ENCODE measurements at regions not wholly inside any gene's neighbourhood (a gene's known extent, or its start where the extent isn't known, plus 50 kb on each side); places are given as distances from the start of the nearest gene placed in this dataset.

DNA sequence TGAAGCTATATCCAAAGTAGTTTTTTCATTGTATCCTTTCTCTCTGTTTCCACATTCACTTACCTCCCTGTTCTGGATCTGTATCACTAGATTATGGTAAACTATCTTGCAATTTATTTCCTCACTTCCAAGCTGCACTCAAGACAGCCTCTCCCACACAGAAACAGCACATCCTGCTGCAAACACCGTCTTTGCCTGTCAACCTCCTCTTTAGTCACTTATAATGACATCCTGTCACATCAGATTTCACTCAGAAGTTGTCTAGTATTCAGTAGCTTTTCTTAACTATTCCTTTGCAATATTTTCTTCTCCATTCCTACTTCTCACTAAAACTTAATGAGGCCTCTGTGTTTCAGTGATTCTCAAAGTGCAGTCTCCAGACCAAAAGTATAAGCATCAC lies 490.8 kb downstream of the IGSF11 start:
- no peak for DNase-seq (ENCODE audit: extremely low spot score)
- CTCF ChIA-PET: no interaction called here
- POLR2A ChIA-PET: no interaction called here
- TF ChIP-seq CTBP1 (IDR thresholded peaks at IDR 0.05; ENCODE audit: borderline replicate concordance): no peak
- no peak for TF ChIP-seq FOXM1 (IDR thresholded peaks at IDR 0.05; ENCODE audit: borderline replicate concordance)
- TF ChIP-seq SP1 (IDR thresholded peaks at IDR 0.05): no peak
- no peak for TF ChIP-seq BHLHE40 (IDR thresholded peaks at IDR 0.05; ENCODE audit: borderline replicate concordance)
- TF ChIP-seq FOXA1 (IDR thresholded peaks at IDR 0.05): no peak
- TF ChIP-seq NFRKB (IDR thresholded peaks at IDR 0.05): no peak
- TF ChIP-seq ARNT (IDR thresholded peaks at IDR 0.05): no peak

DNA sequence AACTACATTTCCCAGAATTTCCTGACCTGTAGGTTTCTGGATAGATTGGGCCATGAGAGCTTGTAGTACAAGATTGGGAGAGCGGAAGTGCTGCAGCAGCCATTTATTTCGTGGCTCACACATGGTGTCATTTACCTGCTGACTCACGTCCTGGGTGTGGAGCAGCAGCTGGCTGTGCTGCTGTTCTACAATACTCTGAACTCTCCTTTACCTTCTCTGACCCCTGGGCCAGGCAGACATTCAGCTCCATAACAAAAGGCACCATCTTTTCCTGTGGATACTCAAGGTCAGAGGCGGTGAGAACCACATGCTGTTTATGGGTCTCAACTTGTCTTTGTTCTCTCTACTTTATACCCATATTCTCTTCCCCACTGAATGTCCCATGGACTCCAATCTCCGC lies 490.2 kb downstream of the IGSF11 start:
- CTCF ChIA-PET: no interaction called here
- DNase-seq (ENCODE audit: extremely low spot score): no peak
- TF ChIP-seq LEF1 (IDR thresholded peaks at IDR 0.05; ENCODE audit: borderline replicate concordance): no peak
- TF ChIP-seq BHLHE40 (IDR thresholded peaks at IDR 0.05; ENCODE audit: borderline replicate concordance): no peak
- no peak for TF ChIP-seq SP1 (IDR thresholded peaks at IDR 0.05)
- TF ChIP-seq NFRKB (IDR thresholded peaks at IDR 0.05): no peak
- no peak for TF ChIP-seq FOXM1 (IDR thresholded peaks at IDR 0.05; ENCODE audit: borderline replicate concordance)
- TF ChIP-seq CTBP1 (IDR thresholded peaks at IDR 0.05; ENCODE audit: borderline replicate concordance): no peak
- TF ChIP-seq ELF4 (IDR thresholded peaks at IDR 0.05): no peak
- TF ChIP-seq SUZ12 (IDR thresholded peaks at IDR 0.05): no peak
- TF ChIP-seq FOXA1 (IDR thresholded peaks at IDR 0.05): no peak
- no peak for TF ChIP-seq ZNF384 (IDR thresholded peaks at IDR 0.05)
- no peak for TF ChIP-seq TARDBP (IDR thresholded peaks at IDR 0.05)
- no peak for TF ChIP-seq L3MBTL2 (conservative IDR thresholded peaks at IDR 0.05)
- TF ChIP-seq ARNT (IDR thresholded peaks at IDR 0.05): no peak
- POLR2A ChIA-PET: no interaction called here

DNA sequence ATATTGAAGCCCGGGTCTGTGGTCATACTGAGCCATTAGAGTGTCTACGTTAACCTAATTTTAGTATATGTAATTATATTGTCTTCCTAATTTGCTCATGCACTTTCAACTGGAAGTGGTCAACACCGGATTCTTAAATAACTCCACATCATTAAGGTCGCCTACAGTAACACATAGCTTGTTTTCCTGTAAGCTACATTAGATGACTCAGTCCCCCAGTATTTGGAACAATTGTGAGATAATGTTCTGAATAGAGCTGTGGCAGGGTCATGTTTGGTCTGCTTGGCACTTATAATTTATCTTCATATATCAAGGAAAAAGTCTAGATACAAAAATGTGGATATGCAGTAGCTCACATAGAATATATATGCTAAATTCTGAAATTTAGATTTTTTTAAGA lies 486.2 kb downstream of the IGSF11 start:
- no peak for DNase-seq (ENCODE audit: extremely low spot score)
- TF ChIP-seq FOXM1 (IDR thresholded peaks at IDR 0.05; ENCODE audit: borderline replicate concordance): no peak
- no peak for TF ChIP-seq NFRKB (IDR thresholded peaks at IDR 0.05)
- TF ChIP-seq SP1 (IDR thresholded peaks at IDR 0.05): no peak
- TF ChIP-seq CTBP1 (IDR thresholded peaks at IDR 0.05; ENCODE audit: borderline replicate concordance): no peak
- no peak for TF ChIP-seq ZNF384 (IDR thresholded peaks at IDR 0.05)
- POLR2A ChIA-PET: no interaction called here
- CTCF ChIA-PET: no interaction called here

DNA sequence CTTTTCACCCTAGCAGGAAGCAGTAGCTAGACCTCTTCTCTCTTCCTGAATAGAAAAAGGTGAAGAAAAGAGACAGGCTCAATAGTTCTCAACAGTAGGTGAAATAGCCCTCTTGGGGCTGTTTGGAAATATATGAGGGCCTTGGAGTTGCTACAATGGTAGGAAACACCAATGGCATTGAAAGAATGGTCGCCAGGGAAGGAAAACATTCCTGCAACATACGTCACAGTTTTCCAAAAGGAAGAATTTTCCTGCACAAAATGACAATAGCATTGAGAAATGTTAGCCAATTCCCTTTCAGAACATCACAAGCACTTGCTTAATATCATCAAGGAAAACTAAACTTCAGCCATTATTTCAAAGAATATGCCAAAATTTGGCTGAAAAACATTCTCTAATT lies 484.5 kb downstream of the IGSF11 start:
- ChIA-PET POLR2A (no interaction called here), CTCF (no interaction called here)
- DNase-seq (ENCODE audit: extremely low spot score): no peak
- no peak for TF ChIP-seq ARNT (IDR thresholded peaks at IDR 0.05)
- no peak for TF ChIP-seq FOXK2 (IDR thresholded peaks at IDR 0.05)
- no peak for TF ChIP-seq SP1 (IDR thresholded peaks at IDR 0.05)
- TF ChIP-seq L3MBTL2 (conservative IDR thresholded peaks at IDR 0.05): no peak
- no peak for TF ChIP-seq SUZ12 (IDR thresholded peaks at IDR 0.05)

DNA sequence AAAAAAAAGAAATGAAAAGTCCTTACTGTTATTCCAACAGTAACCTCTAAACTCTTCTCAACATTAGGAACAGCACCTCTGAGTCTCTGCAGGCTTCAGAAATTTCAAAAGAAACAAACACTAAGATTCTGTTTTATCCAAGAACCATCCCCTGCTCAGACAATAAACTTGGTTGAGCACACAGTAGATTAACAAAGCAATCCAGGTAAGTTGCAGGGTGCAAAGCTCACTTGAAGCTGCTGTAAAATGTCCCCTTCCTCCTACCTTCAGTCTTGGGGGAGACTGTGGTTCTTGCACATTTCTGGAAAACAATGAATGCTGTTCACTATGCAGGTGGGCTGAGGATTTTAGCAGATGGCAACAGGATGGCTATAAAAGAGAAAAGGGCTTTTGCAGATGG lies 484.1 kb downstream of the IGSF11 start:
- CTCF ChIA-PET: no interaction called here
- TF ChIP-seq TARDBP (IDR thresholded peaks at IDR 0.05) (no peak), FOXA1 (IDR thresholded peaks at IDR 0.05) (no peak), SP1 (IDR thresholded peaks at IDR 0.05) (no peak), ARNT (IDR thresholded peaks at IDR 0.05) (no peak), CTBP1 (IDR thresholded peaks at IDR 0.05; ENCODE audit: borderline replicate concordance) (no peak), L3MBTL2 (conservative IDR thresholded peaks at IDR 0.05) (no peak), ELF4 (IDR thresholded peaks at IDR 0.05) (no peak), SUZ12 (IDR thresholded peaks at IDR 0.05) (no peak), FOXK2 (IDR thresholded peaks at IDR 0.05) (no peak)
- TF ChIP-seq, protein P1, sequence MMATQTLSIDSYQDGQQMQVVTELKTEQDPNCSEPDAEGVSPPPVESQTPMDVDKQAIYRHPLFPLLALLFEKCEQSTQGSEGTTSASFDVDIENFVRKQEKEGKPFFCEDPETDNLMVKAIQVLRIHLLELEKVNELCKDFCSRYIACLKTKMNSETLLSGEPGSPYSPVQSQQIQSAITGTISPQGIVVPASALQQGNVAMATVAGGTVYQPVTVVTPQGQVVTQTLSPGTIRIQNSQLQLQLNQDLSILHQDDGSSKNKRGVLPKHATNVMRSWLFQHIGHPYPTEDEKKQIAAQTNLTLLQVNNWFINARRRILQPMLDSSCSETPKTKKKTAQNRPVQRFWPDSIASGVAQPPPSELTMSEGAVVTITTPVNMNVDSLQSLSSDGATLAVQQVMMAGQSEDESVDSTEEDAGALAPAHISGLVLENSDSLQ (IDR thresholded peaks at IDR 0.05): no peak
- no peak for DNase-seq (ENCODE audit: extremely low spot score)
- POLR2A ChIA-PET: no interaction called here

DNA sequence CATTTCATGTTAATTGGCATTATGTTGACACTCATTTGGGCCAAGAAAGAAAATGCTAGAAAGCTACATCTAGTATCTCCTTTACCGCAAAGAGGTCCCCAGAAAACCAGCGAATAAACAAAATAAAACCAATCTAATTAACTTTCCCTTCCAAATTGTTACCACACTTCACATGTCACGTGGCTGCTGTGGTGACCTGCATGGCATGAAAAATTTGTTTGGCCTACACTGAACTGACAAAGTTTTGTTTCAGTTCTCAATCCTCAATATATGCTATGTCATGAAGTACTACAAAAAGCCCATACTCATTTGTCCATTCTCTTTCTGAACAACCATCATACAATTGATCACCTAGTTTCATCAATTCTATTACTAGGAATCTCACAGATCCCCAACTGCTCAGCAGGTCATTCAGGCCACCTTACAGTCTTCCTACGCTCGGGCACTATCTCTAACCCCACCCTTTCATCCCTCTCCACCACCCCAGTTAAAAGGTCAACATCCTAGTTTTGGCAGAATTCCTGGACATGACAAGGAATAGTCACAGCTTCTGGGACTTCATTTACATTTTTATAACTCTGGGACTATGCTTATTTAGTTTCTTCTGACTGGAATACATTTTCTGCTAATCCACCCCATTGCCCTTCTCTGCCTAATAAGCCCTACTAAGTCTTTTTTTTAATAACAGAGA lies 480.4 kb downstream of the IGSF11 start:
- TF ChIP-seq FOXK2 (IDR thresholded peaks at IDR 0.05): no peak
- no peak for TF ChIP-seq LEF1 (IDR thresholded peaks at IDR 0.05; ENCODE audit: borderline replicate concordance)
- TF ChIP-seq HDGF (IDR thresholded peaks at IDR 0.05; ENCODE audit: borderline replicate concordance): no peak
- TF ChIP-seq, protein P1 (IDR thresholded peaks at IDR 0.05): no peak
- TF ChIP-seq NFRKB (IDR thresholded peaks at IDR 0.05): no peak
- no peak for TF ChIP-seq FOXM1 (IDR thresholded peaks at IDR 0.05; ENCODE audit: borderline replicate concordance)
- ChIA-PET CTCF (no interaction called here), POLR2A (no interaction called here)
- no peak for DNase-seq (ENCODE audit: extremely low spot score)

DNA sequence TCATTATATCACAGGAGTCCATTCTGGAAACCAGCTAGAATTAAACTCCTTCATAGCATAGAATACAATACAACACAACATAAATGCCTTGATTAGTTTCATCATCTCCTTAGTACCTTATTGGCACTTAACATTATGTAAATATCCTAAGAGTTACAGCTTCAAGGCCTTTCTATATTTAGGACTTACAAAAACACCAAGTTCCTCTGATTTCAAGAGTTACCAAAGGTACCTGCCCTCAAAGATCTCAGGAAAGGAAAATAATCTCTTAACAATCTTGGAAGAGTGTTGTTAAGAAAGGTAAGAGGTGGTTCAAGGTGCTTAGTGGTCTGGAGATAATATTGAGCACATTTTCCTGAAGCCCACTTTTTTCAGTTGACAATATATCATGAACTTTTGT lies 477.7 kb downstream of the IGSF11 start:
- ChIA-PET POLR2A (no interaction called here), CTCF (no interaction called here)
- DNase-seq (ENCODE audit: extremely low spot score): no peak
- TF ChIP-seq CTBP1 (IDR thresholded peaks at IDR 0.05; ENCODE audit: borderline replicate concordance): no peak
- TF ChIP-seq, protein P1 (IDR thresholded peaks at IDR 0.05): no peak
- TF ChIP-seq FOXK2 (IDR thresholded peaks at IDR 0.05): no peak
- TF ChIP-seq FOXA1 (IDR thresholded peaks at IDR 0.05): no peak
- no peak for TF ChIP-seq TARDBP (IDR thresholded peaks at IDR 0.05)
- TF ChIP-seq BHLHE40 (IDR thresholded peaks at IDR 0.05; ENCODE audit: borderline replicate concordance): no peak
- TF ChIP-seq HDGF (IDR thresholded peaks at IDR 0.05; ENCODE audit: borderline replicate concordance): no peak
- TF ChIP-seq L3MBTL2 (conservative IDR thresholded peaks at IDR 0.05): no peak
- no peak for TF ChIP-seq ARNT (IDR thresholded peaks at IDR 0.05)
- no peak for TF ChIP-seq ELF4 (IDR thresholded peaks at IDR 0.05)
- TF ChIP-seq SUZ12 (IDR thresholded peaks at IDR 0.05): no peak
- no peak for TF ChIP-seq NFRKB (IDR thresholded peaks at IDR 0.05)
- TF ChIP-seq FOXM1 (IDR thresholded peaks at IDR 0.05; ENCODE audit: borderline replicate concordance): no peak
- no peak for TF ChIP-seq LEF1 (IDR thresholded peaks at IDR 0.05; ENCODE audit: borderline replicate concordance)
- TF ChIP-seq SP1 (IDR thresholded peaks at IDR 0.05): no peak
- TF ChIP-seq ZNF384 (IDR thresholded peaks at IDR 0.05): no peak
